ENCODE measurements at regions not wholly inside any gene's neighbourhood (a gene's known extent, or its start where the extent isn't known, plus 50 kb on each side); places are given as distances from the start of the nearest gene placed in this dataset.

DNA sequence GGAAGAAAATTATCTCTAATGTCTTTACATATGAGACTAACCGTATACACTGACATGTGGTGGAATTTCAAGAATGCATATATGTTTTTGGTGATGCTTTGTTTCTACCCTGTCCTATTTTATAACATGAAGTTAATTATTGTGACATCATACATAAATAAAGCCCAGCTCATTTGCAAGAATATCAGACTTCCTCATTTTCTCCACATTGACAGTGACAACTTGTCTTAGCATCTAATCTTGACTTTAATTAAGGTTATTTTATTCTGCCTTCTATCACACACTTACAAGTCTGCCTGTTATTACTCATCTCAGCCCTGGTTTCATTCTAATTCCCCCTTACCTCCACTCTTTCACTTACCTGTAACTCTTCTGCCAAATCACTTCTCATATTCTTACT is 140.6 kb upstream of the STARD13 start:
- intact Hi-C loops (cut with DNase I), result no loop called here
- H3K27ac ChIP-seq, result no peak overlapping the region
- no peaks in the 10 kb centered on the region for H3K36me3 ChIP-seq
- 92 to 97% methylated on average over 1 of the region's 1 CpG for WGBS, 2 donors
- H3K9me3 ChIP-seq, result peaks cover 0 to 5% (median 0%) of the 10 kb centered on the region in 11 donors
- TF ChIP-seq, protein P1, sequence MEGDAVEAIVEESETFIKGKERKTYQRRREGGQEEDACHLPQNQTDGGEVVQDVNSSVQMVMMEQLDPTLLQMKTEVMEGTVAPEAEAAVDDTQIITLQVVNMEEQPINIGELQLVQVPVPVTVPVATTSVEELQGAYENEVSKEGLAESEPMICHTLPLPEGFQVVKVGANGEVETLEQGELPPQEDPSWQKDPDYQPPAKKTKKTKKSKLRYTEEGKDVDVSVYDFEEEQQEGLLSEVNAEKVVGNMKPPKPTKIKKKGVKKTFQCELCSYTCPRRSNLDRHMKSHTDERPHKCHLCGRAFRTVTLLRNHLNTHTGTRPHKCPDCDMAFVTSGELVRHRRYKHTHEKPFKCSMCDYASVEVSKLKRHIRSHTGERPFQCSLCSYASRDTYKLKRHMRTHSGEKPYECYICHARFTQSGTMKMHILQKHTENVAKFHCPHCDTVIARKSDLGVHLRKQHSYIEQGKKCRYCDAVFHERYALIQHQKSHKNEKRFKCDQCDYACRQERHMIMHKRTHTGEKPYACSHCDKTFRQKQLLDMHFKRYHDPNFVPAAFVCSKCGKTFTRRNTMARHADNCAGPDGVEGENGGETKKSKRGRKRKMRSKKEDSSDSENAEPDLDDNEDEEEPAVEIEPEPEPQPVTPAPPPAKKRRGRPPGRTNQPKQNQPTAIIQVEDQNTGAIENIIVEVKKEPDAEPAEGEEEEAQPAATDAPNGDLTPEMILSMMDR (IDR thresholded peaks at IDR 0.05), result no peak
- no peak overlapping the region for H3K4me3 ChIP-seq
- DNase-seq (no peak), ATAC-seq (no peak)
- no peaks in the 10 kb centered on the region for H3K4me1 ChIP-seq
- no peaks in the 10 kb centered on the region for H3K27me3 ChIP-seq

DNA sequence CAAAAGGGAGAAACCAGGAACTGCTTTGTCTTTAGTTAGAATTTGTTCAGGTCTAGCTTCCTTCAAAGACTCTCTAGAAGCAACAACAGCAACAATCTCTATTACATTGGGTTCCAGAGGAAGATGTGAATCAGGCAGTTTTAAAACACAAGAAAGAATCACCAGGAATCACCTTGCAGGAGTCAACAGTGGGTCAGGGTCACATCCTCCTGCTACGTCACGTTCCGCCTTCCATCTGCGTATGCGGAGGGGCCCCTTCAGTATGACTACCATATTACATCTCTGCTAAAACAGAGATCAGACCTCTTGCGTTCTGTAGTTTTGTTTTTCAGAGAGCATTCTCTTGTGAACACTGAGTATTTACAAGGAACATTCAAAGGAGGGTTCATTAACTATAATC is 147.8 kb upstream of the STARD13 start:
- no peak for ATAC-seq
- Histone ChIP-seq H3K27ac (no peak overlapping the region), H3K27me3 (no peaks in the 10 kb centered on the region), H3K4me1 (no peaks in the 10 kb centered on the region), H3K9me3 (no peaks in the 10 kb centered on the region), H3K36me3 (no peaks in the 10 kb centered on the region), H3K4me3 (no peak overlapping the region)
- 83 to 91% methylated on average over 6 of the region's 6 CpGs for WGBS, 2 donors
- intact Hi-C loops (cut with DNase I), result no loop called here
- TF ChIP-seq, protein P1 (IDR thresholded peaks at IDR 0.05), result no peak
- DNase-seq, result no peak

DNA sequence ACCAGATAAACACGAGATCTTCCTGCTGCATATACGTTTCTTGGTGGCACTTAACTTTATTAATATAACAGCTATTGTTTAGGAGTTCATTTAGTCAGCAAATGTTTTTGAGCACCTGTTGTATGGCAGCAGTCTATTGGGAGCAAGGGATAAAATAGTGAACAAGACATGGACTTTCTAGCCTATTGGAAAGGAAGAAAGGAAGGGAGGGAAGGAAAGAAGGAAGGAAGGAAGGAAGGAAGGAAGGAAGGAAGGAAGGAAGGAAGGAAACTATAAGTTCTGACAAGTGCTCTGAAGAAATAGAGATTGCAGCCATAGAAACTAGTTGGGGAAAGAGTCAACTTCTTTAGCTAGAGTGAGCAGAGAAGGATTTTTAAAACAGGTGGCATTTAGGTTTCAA is 149.1 kb upstream of the STARD13 start:
- Histone ChIP-seq H3K36me3 (no peaks in the 10 kb centered on the region), H3K9me3 (no peaks in the 10 kb centered on the region), H3K4me3 (no peak overlapping the region), H3K27me3 (no peaks in the 10 kb centered on the region), H3K27ac (no peak overlapping the region), H3K4me1 (no peaks in the 10 kb centered on the region)
- DNase-seq (no peak), ATAC-seq (no peak)
- intact Hi-C loops (cut with DNase I), result no loop called here
- WGBS, 2 donors, result 68 to 90% methylated on average over 2 of the region's 2 CpGs
- TF ChIP-seq, protein P1 (IDR thresholded peaks at IDR 0.05), result no peak

DNA sequence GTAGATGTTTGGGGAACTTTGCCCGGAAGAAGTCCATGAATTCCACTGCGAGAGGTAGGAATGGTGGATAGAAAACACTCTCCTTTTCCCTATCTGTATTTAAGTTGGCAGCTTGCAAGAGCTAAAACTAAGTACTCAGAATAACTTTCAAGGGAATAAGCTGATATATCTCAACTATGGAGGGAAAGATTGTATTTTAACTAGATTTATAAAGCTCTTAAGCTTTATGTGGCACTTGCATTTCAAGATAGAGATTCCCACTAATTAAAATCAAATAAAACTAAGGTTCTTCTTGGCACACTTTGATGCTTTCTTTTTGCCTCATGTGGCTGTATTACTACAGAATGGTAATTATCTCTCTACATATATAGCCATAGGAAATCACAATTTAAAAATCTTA is 149.7 kb upstream of the STARD13 start:
- no peak for ATAC-seq
- intact Hi-C loops (cut with DNase I), result no loop called here
- 85 to 96% methylated on average over 2 of the region's 2 CpGs for WGBS, 2 donors

More for the DNA sequence above, 149.7 kb upstream of the STARD13 start:
- TF ChIP-seq, protein P1 (IDR thresholded peaks at IDR 0.05), result no peak
- H3K36me3 ChIP-seq, result no peaks in the 10 kb centered on the region
- H3K27me3 ChIP-seq, result no peaks in the 10 kb centered on the region
- no peaks in the 10 kb centered on the region for H3K4me1 ChIP-seq
- no peak overlapping the region for H3K27ac ChIP-seq
- H3K9me3 ChIP-seq, result no peaks in the 10 kb centered on the region
- no peak overlapping the region for H3K4me3 ChIP-seq
- no peak for DNase-seq
